ENCODE measurements at regions not wholly inside any gene's neighbourhood (a gene's known extent, or its start where the extent isn't known, plus 50 kb on each side); places are given as distances from the start of the nearest gene placed in this dataset.

DNA sequence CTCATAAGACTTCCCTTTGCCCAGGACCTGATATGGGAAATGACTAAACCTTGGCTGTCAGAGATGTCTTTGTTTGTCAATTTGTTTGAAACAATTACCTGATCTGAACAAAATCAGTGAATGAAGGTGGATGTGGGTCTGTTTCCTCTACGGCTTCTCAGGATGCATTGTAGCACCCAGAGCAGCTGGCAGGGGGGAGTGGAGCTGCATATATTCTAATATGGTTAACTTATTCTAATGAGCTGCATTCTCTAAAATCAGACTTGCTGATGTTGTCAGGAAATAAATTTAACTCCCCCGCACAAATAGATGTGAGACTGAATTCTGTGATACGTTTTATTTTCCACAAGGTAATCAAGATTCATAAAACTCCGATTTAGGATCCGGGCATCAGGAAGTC lies 665.4 kb downstream of the MAT2B start:
- TF ChIP-seq CTCF (IDR thresholded peaks at IDR 0.05; ENCODE audit: low read depth, low read length, missing input control) (no peak), GABPA (IDR thresholded peaks at IDR 0.05 in 1 of 2, conservative IDR thresholded peaks at IDR 0.05 in 1 of 2) (no peak), NR2F2 (IDR thresholded peaks at IDR 0.05) (no peak), JUND (IDR thresholded peaks at IDR 0.05) (no peak), SP1 (IDR thresholded peaks at IDR 0.05) (no peak), YY1 (IDR thresholded peaks at IDR 0.05) (no peak), MAX (IDR thresholded peaks at IDR 0.05) (no peak), FOXA2 (IDR thresholded peaks at IDR 0.05) (no peak), HNF4G (IDR thresholded peaks at IDR 0.05) (no peak)
- TF ChIP-seq, protein P1, sequence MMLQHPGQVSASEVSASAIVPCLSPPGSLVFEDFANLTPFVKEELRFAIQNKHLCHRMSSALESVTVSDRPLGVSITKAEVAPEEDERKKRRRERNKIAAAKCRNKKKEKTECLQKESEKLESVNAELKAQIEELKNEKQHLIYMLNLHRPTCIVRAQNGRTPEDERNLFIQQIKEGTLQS (IDR thresholded peaks at IDR 0.05): no peak
- TF ChIP-seq, protein P2, sequence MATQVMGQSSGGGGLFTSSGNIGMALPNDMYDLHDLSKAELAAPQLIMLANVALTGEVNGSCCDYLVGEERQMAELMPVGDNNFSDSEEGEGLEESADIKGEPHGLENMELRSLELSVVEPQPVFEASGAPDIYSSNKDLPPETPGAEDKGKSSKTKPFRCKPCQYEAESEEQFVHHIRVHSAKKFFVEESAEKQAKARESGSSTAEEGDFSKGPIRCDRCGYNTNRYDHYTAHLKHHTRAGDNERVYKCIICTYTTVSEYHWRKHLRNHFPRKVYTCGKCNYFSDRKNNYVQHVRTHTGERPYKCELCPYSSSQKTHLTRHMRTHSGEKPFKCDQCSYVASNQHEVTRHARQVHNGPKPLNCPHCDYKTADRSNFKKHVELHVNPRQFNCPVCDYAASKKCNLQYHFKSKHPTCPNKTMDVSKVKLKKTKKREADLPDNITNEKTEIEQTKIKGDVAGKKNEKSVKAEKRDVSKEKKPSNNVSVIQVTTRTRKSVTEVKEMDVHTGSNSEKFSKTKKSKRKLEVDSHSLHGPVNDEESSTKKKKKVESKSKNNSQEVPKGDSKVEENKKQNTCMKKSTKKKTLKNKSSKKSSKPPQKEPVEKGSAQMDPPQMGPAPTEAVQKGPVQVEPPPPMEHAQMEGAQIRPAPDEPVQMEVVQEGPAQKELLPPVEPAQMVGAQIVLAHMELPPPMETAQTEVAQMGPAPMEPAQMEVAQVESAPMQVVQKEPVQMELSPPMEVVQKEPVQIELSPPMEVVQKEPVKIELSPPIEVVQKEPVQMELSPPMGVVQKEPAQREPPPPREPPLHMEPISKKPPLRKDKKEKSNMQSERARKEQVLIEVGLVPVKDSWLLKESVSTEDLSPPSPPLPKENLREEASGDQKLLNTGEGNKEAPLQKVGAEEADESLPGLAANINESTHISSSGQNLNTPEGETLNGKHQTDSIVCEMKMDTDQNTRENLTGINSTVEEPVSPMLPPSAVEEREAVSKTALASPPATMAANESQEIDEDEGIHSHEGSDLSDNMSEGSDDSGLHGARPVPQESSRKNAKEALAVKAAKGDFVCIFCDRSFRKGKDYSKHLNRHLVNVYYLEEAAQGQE (IDR thresholded peaks at IDR 0.05): no peak
- TF ChIP-seq, protein P3, sequence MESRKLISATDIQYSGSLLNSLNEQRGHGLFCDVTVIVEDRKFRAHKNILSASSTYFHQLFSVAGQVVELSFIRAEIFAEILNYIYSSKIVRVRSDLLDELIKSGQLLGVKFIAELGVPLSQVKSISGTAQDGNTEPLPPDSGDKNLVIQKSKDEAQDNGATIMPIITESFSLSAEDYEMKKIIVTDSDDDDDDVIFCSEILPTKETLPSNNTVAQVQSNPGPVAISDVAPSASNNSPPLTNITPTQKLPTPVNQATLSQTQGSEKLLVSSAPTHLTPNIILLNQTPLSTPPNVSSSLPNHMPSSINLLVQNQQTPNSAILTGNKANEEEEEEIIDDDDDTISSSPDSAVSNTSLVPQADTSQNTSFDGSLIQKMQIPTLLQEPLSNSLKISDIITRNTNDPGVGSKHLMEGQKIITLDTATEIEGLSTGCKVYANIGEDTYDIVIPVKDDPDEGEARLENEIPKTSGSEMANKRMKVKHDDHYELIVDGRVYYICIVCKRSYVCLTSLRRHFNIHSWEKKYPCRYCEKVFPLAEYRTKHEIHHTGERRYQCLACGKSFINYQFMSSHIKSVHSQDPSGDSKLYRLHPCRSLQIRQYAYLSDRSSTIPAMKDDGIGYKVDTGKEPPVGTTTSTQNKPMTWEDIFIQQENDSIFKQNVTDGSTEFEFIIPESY (IDR thresholded peaks at IDR 0.05): no peak

Measured in liver (tissue), 3 donors.